ENCODE measurements at regions not wholly inside any gene's neighbourhood (a gene's known extent, or its start where the extent isn't known, plus 50 kb on each side); places are given as distances from the start of the nearest gene placed in this dataset.

DNA sequence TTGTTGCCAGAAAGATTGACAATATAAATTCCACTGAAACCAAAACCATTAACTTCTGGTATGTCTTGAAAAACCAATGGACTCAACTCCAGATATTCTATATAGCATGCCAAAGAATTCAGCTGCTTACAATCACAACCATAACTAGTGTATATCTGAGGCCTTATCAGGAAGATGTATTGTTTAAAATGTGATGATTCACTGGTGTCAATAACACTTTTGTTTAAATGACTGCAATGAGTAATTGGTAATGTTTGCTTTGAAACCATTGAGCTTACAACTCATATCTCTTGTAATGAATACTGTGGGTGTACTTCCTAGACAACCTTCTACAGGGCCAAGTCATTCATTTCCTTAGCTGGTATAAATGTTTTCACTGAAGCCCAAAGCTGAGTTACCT is 727.9 kb upstream of the KCND2 start:
- no peak for TF ChIP-seq POLR2A (IDR thresholded peaks at IDR 0.05)
- TF ChIP-seq, protein P1, sequence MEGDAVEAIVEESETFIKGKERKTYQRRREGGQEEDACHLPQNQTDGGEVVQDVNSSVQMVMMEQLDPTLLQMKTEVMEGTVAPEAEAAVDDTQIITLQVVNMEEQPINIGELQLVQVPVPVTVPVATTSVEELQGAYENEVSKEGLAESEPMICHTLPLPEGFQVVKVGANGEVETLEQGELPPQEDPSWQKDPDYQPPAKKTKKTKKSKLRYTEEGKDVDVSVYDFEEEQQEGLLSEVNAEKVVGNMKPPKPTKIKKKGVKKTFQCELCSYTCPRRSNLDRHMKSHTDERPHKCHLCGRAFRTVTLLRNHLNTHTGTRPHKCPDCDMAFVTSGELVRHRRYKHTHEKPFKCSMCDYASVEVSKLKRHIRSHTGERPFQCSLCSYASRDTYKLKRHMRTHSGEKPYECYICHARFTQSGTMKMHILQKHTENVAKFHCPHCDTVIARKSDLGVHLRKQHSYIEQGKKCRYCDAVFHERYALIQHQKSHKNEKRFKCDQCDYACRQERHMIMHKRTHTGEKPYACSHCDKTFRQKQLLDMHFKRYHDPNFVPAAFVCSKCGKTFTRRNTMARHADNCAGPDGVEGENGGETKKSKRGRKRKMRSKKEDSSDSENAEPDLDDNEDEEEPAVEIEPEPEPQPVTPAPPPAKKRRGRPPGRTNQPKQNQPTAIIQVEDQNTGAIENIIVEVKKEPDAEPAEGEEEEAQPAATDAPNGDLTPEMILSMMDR (IDR thresholded peaks at IDR 0.05 in 4 of 5, conservative IDR thresholded peaks at IDR 0.05 in 1 of 5) = no peak

Data from gastrocnemius medialis (tissue), 4 donors.